HG02852 (cell line): ENCODE measurements at regions not wholly inside any gene's neighbourhood (a gene's known extent, or its start where the extent isn't known, plus 50 kb on each side); places are given as distances from the start of the nearest gene placed in this dataset.

Experiments used
- ATAC-seq: cut with Tn5 transposase; IDR thresholded peaks from one replicate; pipeline ENCODE4 v1.9.1; 2021; ENCODE audit warnings: mild to moderate bottlenecking, moderate library complexity; ENCODE audit not compliant: unreplicated experiment

DNA sequence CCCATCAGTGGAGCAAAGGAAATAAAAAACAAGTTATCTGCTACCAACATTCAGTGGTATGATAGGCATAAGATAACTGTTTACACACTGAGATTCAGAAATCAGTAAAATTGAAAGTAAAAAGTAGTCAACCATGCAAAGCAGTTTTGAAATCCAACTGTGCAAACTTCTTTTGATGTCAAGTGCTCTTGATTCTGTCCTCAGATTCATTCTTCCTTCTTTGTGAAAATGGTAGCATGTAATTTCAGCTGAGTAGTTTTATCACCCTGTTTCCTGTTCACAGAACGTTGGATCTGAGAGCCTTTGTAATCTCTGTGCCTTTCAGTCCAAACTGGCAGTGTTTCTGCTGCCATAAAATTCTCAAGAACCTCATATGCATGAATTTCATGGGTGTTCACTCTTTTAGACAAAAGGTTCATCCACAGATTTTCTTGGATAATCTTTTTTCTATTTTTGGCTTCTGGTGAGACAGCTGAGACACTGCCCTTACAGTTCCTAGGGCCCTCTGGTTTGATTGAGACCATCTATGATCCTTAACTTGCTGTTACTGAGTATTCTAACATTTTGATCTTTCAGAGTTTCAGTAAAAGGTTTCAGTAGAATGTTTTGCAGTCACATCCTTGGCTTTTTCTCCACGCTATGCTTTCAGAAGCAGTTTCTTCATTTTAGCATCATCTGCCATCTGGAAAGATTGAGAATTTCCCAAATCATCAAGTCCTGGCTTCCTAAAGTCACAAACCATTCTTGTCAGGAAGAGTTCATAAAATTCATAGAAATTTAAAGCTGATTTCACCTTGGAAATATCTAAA lies 272.3 kb upstream of the EPHA4 start:
- peak; percentile 86 for ATAC-seq

DNA sequence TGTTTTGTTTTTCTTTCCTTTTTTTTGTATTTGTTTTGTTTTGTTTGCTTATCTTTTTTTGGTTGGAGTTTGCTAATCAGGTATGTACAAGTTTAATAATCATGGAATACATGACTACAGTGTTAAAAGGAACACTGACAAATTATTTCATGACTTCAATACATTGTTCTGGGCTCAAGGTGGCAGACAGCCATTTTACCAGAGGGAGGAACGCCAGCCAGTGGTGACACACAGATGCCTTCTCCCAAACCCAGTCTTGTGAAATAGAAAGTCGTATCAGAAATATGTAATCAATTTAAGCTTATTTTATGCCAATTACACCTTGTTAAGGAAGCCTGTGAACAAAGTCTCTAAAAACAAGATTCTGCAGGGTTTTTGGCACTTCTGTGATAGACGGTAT lies 264.0 kb upstream of the EPHA4 start:
- no peak for ATAC-seq

DNA sequence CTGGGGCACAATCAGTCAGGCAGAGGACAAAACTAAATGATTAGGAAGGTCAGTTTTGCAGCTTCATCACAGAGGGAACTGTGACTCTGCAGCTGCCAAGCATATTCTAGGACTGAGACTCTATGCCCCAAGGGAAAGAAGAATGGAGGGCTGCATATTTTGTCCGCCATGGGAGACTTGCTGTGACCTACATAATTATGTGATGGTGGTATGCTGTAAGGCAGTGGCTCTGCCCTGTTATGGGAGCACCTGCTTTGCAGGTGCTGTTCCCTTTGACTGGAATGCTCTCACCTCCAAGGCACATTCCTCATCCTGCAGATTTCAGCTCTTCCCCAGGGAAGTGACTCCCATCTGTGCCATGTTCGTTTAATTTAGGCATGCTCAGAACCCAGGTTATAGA lies 261.9 kb upstream of the EPHA4 start:
- ATAC-seq, result no peak

DNA sequence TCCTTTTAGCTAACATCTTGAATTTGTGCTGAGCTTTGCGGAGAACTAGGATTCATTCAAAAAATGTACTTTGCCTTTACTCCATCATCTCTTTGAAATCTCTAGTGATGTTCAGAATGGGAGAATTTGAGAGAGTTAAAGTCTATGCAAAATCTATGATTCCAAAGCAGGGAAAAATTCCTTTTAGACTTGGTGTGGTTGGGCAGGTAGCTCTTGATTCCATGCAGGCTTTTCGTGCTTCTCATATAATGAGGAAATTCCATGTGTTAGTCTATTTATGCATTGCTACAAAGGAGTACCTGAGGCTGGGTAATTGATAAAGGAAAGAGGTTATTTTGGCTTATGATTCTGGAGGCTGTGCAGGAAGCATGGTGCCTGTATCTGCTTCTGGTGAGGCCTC lies 258.9 kb upstream of the EPHA4 start:
- ATAC-seq, result no peak

DNA sequence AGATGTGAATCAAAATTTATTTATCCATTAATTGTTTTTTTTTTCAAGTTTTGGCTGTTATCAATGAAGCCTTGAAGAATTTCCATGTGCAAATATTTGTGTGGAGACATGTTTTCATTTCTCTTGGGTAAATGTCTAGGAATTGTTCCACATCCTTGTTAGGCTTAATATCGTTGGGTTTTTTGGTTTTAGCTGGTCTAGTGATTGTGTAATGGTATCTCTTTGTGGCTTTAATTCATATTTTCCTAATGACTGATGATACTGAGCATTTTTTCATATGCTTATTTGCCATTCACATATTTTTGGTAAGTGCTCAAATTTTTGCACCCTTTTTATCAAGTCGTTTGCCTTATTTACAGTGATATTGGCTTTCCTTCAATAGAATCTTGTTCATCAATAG lies 250.3 kb upstream of the EPHA4 start:
- ATAC-seq, result no peak

DNA sequence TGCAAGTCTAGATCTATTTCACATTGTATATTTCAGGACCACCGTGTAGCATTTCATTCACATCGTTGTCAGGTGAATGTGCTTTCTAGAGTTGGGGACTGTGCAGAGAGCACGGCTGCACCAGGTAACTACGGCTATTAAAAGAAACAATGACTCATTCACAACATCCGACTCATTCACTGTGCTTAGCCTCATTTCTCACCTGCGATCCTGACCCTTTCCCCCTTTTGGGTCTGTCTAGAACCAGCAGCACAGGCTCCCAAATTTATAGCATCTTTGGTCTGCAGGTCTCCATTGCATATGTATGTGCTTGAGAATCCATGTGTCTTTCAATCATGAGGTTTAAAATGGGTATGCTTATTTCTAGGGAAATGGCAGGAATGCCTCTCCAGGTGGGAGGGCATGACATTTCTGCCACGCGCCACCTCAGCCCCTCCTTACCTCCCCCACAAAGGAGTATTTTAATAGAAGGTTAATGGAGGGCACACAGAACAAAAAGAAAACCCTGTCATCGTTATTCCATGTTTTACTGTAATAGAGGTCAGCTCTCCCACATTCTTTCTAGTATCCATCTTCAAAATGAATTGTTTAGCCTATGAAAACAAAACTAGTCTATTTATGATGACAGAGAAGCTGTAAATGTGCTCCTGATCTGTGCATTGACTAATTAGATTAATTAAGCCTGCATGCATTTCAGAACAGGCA lies 246.7 kb upstream of the EPHA4 start:
- no peak for ATAC-seq

DNA sequence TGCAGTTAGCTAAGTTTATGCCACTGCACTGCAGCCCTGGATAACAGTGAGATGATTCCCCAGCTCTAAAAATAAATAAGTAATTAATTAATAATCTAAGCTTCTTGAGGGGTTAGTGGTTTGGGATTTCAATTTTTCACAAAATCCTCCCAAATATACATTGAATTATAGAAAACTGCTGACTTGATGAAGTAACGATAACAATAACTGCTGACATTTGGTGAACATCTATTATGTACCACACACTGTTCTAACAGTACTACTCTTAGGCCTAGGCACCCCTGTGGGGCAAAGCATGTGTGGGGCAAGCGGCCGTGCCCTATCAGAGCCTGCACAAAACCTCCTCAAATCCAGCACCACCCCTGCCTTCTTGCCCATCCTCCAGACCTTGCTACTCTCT lies 245.8 kb upstream of the EPHA4 start:
- no peak for ATAC-seq

DNA sequence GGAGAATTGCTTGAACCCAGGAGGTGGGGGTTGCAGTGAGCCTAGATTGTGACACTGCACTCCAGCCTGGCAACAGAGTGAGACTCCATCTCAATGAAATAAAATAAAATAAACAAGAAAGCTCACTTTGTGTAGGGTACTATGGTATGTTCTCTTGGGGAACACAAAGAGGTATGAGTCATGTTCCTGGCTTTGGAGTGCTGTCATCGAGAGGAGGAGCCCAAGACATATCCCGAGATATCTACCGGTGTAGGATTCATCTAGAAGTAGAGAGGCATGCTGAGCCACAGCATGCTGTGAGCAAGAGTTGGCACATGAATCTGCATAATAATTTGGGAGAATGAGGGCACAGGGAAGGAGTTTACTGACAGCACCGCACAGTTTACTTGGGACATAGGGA lies 244.9 kb upstream of the EPHA4 start:
- no peak for ATAC-seq

DNA sequence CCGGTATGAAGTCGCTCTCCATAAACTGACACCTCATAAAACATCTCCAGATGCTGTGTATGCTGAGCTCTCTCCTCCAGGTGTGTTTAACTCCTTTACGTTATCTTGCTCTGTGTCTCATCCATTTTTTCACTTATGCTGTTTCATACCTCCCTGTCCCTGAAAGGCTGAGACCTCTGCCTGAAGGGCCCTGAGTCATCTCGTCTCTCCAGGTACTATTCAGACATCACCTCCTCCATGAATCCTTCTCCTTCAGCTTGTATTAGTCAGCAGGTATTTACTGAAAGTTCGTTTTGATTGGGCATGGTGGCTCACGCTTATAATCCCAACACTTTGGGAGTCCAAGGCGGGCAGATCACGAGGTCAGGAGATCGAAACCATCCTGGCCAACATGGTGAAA lies 244.5 kb upstream of the EPHA4 start:
- no peak for ATAC-seq

DNA sequence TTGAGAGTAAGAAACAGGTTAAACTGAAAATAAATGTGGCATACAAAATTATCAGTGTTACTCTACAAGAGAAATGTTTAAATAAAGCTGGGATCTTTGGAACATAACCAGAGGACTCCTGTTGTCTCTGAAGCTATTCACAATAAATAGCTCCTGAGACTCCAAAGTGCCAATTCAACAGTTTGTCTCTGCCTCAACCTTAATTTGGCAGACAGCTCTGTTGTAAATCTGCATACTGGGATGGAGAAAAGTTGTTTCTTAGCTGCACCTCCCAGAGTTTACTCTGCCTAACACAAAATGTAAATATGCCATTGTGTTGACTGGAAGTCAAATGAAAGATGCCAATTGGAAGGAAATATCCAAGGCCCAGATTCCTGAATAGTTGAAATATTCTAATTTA lies 238.5 kb upstream of the EPHA4 start:
- no peak for ATAC-seq

DNA sequence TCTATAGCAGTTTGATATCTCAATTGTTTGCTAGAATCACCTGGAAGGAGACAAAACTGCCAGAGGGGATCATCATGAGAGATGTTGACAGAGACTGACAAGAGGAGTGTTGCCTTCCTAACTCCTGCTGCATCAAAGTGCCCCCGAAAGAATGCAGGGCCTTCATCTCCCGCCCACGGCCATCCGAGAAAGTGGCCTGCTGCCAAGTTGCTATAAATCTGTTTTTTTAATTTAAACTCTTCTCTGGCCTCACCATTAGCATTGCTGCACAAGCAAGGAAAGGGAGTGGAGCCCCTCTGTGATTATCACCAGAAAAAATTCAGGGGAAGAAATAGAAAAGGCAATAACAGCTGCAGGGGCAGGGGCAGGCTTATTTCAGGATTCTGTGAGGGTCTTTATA lies 238.1 kb upstream of the EPHA4 start:
- ATAC-seq, result no peak

DNA sequence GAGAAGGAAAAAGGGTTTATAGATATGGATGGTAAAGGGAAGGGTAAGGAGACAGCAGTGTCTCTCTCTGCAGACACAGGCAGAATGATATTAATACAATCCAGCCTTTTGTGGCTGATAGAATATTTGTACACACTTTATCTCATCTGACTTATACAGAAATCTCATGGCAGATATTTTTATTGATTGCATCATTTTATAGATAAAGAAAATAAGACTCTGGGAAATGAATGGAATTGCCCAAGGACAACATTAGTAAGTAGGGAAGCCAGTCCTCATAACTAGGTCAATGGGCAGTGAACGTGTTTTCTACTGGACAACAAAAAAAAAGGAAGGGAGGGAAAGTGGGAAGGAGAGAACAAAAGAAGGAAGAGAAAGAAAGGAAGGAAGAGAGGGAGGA lies 236.4 kb upstream of the EPHA4 start:
- no peak for ATAC-seq

DNA sequence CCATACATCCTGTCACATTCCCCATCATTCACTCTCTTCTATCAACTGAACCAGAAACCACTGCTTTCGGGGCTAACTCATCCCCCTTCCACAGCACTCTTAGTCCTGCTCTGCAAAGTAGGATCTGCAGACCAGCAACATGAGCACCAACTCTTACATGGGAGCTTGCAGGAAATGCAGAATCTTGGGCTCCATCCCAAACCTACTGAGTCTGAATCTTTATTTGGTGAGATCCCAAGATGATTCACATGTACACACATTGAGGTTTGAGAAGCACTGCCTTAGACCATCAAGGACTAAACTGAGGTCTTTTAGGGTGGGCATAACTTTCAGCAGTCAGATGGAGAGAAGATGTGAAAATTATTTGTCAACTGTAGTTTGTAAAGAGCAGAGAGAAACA lies 235.6 kb upstream of the EPHA4 start:
- ATAC-seq, result no peak

DNA sequence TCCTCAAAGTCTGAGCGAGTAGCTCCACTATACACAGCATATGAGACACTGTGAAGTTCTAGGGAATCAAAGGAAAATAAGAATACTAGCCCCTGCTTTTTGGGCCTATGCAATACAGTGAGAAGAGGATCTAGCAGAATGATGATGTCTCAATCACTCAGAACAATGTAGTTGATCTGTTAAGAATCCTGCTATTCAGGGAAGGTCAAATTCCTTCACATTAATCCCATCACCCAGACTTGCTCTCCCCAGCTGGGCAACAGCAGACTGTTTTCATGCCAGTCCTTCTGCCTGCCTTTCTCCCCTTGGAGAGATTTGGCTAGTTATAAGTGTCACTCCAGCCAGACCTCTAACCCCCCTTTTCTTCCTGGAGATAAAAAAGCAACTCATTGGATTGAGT lies 230.0 kb upstream of the EPHA4 start:
- no peak for ATAC-seq

DNA sequence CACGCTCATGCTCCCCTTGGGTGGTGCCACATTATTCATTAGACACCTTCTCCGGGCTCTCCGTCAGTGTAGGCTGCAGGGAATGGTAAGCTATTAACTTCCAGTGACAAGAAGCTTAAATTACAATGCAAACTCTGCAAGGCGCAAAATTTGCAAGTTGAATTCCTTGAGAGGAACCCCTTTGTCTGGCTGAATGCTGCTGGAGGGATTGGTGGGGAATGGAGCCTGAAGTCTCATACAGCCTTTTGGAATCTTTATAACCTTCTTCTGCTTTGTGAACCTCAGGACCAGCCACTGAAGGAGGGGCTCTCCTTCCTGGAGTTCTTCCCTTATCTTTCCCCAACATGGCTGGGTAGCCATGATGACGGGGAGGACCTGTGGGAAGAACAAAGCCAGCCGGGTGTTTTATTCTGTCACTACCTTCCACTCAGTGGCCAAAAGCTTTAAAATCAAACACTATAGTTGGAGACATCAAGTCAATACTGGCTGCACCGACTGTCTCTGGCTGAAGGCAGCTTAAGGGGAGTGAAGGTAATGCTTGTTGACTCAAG lies 220.9 kb upstream of the EPHA4 start:
- no peak for ATAC-seq

DNA sequence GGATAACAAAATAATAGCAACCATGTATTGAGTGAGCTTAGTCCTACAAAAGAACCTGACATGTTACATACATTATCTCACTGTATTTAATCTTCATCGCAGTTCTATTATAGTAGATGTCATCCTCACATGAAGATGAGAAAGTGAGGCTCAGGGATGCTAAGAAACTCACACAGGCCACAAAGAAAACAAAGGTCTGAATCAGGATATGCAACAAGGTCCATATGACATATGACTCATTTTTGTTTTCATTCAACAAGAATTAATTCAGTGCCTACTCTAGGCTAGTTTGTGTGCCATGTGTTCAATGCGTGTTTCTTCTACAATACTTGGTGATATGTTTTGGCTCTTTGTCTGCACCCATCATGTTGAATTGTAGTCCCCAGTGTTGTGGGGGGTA lies 219.7 kb upstream of the EPHA4 start:
- ATAC-seq, result no peak

DNA sequence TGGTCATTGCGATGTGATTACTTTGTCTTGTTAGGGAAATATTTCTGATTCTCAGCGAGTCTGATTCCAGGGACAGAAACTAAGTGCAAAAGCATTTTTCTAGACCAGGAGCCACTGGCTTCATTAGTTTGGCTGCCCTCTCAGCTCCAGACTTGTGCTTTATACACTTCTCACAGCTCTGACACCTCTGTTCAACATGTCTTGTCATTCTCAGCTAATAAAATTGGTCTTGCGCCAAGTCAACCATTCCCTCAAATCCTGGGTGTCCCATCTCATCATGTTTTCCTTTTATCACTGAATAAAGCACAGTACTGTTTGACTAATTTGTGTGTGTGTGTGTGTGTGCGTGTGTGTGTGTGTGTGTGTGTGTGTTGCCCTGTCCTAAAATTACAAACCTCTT lies 215.5 kb upstream of the EPHA4 start:
- no peak for ATAC-seq

DNA sequence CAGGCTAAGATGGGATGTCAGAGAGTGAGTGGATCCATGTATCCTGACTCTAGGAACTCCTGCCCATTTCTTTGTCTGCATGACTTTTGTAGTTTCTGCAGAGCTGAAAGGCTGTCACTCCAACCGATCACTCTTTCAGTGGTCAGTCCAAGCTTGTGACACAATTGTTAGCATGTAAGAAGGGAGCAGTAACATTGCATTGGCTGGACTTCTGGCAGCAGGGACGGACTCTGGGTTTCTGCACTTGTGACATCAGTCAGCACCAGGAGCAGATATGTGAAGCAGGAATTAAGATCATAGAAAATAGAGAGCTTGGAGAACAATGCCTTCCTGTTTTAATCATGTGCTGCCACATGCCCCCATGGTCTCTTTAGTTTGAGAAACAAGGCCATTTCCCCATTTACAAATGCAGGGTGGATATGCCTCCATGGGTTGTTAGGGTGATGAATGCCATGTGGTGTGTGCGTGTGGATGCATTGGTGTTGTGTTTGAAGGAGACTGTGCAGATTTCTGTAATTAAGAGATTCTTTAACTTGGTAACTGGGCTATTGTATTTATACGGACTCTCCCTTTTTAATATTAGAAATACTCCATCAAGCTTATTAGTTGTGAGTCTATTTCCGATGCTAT lies 214.3 kb upstream of the EPHA4 start:
- no peak for ATAC-seq

DNA sequence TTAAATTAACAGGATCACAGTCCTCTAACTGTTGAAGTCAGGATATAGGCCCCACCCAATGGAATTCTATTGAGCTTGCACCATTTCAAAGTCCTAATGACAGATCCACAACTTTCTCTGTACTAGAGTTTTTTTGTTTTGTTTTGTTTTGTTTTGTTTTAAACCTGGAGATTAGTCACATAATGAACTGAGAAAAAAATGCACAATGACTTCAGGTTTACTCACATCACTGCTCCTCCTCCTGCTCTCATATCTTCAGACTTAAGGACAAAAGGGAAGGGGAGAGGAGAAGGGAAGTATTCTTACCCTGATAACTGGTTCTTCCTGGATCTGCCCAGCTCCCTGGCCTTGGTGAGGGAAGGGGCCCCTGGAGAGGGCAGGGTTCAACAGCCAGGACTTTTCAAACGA lies 208.2 kb upstream of the EPHA4 start:
- no peak for ATAC-seq

DNA sequence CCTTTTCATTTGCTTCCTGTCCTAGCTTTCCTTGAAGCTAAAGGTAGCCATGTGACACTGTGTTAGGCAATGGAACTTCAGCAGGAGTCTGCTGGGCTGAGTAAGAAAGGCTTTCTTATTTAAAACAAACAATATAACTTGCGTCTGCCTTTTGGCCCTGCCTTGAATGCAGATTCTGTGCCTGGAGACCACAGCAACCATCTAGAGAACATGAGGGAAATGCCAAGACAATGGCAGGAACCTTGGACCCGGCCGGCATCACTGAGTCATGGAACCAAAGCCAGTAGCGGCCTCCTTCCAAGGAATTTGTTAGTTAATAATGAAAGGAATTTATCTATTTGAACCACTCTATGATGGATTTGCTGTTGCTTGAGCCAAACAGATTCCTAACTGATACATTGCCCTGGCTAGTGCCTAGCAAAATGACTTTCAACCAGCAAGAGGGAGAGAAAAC lies 207.5 kb upstream of the EPHA4 start:
- no peak for ATAC-seq

DNA sequence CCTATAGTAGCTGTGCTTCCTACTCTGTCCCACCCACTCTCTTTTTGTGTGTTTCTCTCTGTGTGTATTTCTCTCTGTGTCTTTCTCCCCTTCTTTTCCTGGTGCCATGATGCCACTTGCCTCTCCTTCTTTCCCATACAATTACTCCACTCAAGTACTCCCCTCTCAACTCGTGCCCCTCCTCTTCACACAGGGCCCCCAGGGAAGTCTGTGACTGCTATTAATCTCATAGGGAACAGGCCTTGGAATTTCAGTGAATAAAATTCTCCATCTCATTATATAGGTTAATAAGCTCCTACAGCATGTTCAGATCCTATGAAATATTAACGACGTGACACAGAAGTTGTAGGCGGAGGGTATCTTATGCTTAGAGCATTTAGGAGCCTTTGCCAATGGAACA lies 205.9 kb upstream of the EPHA4 start:
- ATAC-seq, result no peak

DNA sequence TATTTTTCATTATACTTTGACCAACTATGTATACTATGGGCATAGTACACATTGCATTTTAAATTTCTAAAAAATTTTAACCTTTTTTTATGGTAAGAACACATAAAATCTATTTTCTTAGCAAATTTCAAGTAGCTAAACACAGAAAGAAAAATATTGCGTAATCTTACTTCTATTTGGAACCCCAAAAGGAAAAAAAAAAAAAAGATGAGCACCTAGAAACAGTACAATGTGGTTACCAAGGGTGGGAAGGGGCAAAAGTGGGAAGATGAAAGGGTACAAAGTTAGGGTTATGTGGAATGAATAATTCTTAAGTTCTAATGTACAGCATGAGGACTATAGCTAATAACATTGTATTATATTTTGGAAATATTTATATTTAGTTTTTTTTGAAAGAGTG lies 205.0 kb upstream of the EPHA4 start:
- ATAC-seq, result no peak
